ENCODE measurements at regions not wholly inside any gene's neighbourhood (a gene's known extent, or its start where the extent isn't known, plus 50 kb on each side); places are given as distances from the start of the nearest gene placed in this dataset.

DNA sequence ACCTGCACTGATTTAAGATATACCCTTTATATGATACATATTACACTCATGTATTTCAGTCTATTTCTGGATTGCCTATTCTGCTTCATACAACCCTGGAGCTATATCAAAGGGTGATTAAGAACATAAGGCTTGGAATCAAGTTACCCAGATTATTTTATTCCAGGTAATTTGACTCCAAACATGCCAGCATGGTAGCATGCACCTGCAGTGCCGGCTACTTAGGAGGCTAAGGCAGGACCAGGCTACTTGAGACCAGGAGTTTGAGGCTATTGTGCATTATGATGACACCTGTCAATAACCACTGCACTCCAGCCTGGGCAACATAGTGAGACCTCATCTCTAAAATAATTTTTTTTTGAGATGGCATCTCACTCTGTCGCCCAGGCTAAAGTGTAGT is 50.4 kb upstream of the NEO1 start:
- no peak for DNase-seq

DNA sequence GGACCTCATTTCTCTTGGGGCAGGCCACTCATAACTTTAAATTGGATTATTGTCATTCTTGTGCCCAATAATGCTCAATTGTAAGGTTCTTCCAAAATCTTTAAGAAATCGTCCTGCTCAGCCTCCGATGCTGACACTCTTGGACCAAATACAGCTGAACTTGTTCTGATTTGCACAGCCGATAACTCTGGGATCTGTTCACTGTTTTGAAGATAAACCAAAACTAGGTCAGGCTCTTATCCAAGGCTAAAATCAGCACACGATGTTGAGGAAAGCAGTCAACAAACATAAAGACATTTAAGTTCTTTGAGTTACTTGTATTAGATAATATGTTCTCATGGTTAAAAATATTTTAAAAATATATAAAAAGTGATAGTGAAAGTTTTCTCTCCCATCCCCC is 52.0 kb upstream of the NEO1 start:
- DNase-seq = no peak

GRCh38 chr15:72999586-72999985 is 52.7 kb upstream of the NEO1 start:
- DNase-seq = no peak

- DNase-seq = no peak
Measured at GRCh38 chr15:72998681-72999466, 53.4 kb upstream of the NEO1 start.

DNA sequence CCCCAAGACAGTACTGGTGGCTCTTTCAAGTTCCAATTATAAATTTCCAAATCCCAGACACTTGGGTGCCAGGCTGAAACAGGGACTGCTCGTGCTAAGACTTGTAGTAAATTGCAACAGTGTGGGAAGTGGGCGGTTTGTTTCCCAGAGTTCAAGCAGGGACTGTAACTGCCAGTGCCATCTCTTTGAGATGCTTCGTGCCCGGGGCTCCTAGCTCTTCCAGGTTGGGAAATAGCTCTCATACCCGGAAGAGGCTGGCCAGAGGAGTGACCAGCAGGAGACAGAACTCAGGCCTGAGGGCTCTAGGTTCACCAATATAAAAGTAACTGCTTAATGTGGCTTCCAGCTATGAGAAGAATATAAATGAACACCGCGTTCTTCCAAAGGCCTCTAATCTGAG is 54.0 kb upstream of the NEO1 start:
- DNase-seq = no peak

GRCh38 chr15:72995849-72996248 is 56.4 kb upstream of the NEO1 start:
- no peak for DNase-seq

GRCh38 chr15:72994534-72995177 is 57.6 kb upstream of the NEO1 start:
- DNase-seq = no peak

- DNase-seq = no peak
Measured at GRCh38 chr15:72992841-72993252, 59.4 kb upstream of the NEO1 start.

GRCh38 chr15:72991026-72991425 is 61.2 kb upstream of the NEO1 start:
- no peak for DNase-seq

GRCh38 chr15:72983801-72984545 is 68.3 kb upstream of the NEO1 start:
- no peak for DNase-seq

DNA sequence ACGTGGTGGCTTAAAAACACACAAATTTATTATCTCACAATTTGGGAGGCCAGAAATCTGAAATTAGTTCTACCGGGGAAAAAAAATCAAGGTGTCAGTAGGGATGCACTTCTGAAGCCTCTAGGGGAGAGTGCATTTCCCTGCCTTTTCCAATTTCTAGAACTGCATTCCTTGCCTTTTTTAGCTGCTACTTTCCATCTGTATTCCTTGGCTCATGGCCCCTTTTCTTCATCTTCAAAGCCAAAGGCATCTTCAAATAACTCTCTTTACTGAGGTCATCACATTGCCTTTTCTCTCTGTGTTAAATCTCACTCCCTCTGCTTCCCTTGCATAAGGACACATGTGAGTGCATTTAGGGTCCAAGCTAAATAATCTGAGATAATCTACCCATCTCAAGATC is 69.5 kb upstream of the NEO1 start:
- DNase-seq = no peak

DNA sequence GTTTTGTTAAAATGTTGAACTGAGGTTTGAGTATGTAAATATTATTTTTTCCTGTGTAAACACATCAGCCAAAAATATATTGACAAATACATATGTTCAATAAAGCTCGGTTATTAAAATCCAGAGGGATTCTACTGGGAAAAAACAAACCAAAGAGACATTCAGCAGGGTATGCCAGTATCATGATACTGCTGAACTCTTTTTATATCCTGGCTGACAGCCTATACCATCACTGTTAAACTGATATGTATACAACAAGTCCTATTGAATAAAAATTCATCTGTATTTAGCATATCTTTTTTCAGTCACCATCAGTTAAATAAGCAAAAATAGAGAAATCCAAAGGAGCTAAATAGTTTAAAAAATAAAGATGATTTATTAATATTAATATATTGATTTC is 71.6 kb upstream of the NEO1 start:
- DNase-seq = no peak

DNA sequence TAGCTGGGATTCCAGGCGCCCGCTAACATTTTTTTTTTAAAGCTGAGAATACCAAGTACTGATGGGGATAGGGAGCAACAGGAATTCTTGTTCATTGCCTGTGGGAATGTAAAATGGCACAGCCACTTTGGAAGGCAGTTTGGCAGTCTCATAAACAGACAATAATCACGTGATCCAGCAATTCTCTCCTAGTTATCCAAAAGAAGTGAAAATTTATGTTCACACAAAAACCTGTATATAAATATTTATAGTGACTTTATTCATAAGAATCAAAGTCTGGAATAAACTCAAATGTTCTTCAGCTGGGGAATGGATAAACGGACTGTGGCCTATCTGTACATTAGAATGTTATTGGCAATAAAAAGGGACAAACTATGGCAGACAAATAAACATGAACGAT is 72.5 kb upstream of the NEO1 start:
- no peak for DNase-seq

DNA sequence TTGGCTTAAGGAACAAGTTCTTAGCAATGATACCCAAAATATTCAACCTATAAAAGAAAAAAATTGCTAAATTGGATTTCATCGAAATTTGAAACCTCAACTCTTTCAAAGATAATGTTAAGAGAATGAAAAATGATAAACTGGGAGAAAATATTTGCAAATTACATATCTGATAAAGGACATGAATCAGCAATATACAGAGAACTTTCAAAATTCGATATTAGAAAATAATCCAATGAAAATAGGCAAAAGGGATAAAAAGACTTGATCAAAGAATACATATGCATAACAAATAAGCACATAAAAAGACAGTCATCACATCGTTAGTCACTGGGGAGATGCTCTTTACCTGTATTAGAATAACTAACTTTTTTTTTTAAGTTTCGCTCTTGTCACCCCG is 73.0 kb upstream of the NEO1 start:
- DNase-seq = no peak

- no peak for DNase-seq
Measured at GRCh38 chr15:72978223-72978622, 74.0 kb upstream of the NEO1 start.

GRCh38 chr15:72972362-72972761 is 79.9 kb upstream of the NEO1 start:
- no peak for DNase-seq

- DNase-seq = no peak
Measured at GRCh38 chr15:72971766-72972165, 80.5 kb upstream of the NEO1 start.

DNA sequence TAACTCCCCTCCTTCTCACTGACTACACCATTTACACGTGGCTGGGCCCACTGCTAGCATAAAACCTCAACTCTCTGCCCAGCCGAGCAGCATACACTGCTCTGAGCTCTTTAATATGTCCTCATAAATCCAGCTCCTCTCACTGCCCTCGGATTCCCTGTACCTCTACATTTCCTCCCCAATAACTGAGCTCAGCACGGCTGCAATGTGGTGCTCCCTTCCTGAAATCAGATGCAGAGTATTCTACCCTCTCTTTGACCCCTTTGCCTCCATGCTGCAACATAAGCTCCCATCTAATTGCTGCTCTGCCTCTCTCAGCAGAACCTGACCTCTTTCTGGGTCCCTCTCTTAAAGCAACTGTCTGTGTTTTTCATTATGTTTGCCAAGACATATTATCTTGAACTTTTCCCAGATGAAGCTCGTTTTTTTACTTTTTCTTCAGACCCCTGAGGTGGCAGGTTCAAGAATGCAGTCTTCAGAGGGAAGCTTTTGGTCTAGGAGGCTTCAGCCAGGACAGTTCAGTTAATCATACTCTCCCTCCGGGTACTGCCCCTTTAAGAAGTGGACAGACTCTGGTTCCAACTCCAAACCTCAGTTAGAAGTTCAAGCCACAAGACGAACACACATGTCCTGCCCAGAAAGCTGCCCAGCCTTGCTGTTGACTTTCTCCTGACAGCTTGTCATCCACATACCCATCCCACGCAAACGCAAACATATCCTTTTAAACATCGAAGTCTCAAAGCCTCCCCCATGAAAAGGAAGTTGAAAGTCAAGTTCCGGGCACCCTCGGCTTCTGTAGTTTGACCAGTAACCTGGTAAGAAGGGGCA is 81.1 kb upstream of the NEO1 start:
- DNase-seq = no peak

GRCh38 chr15:72968531-72968922 is 83.7 kb upstream of the NEO1 start:
- DNase-seq = no peak

DNA sequence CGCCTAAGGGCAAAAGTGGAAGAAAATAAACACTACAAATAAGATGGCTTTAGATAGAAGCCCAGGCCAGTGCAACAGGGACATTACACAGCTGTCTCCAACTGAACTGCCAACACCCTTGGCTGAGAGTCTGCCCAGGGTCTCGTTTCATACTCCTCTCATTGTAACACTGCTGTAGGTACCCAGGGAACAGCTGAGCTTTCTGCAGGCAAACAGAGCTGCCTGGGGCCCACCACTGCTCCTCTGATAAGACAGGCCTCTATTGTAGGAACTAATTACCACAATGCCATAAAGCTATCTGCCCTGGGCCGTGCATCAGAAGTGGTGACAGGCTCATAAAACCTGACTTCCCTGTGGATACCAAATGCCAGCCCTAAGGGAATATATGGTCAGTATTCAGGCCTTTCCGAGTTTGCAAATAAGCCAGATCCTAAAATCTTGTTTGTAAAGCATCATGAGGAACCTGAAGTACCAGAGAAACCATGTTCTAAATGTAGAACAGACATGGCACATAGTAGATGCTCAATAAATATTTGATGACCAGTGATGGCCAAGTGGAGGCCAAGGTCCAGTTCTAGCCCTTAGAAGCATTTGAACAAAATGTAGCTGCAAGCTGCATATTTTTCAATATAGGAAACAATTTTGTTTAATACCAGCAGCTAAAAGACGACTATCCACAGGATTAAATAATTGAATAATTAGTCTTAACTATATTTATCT is 84.3 kb upstream of the NEO1 start:
- DNase-seq = no peak

- DNase-seq = no peak
Measured at GRCh38 chr15:72967397-72967796, 84.9 kb upstream of the NEO1 start.

DNA sequence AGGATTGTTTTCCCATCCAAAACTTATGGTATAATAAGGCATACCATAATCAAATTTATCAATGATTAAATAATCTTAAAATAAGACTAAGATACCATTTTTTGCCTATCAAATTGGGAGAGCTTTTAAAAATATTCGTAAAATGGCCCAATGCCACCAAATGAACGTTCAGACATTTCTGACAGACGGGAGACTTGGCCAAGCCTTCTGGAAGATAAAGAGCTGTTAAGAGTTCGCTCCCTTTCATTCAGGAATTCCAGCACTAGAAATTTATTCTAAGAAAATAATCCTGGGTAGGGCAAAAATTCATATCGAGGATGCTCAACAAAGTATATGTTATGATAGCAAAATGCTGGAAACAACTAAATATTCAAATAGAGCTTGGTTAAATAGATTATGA is 85.6 kb upstream of the NEO1 start:
- no peak for DNase-seq

DNA sequence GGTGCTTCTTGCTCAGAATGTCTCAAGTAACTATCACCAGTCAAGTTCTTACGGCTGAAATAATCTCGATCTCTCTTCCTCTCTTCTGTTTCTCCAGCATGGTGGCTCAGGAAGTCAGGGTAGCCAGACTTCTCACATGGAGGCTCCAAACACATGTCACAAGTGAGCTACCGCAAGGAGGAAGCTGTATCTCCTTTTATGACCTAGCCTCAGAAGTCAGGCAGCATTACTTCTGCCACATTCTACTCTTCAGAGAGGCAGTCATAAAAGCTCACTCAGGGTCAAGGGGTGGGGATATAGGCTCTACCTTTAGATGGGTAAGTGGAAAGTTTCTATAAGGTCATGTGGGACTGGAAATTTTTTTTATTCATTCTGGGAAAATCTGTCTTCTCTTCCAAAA is 86.6 kb upstream of the NEO1 start:
- DNase-seq = no peak
